Mucosa of descending colon (tissue), 3 donors: ENCODE measurements at regions not wholly inside any gene's neighbourhood (a gene's known extent, or its start where the extent isn't known, plus 50 kb on each side); places are given as distances from the start of the nearest gene placed in this dataset.

Experiments used
- ATAC-seq: fragments of 200-7000 bp; cut with Tn5 transposase; one replicate; pipeline ENCODE4 v1.9.1; 2020; ENCODE audit warnings: mild to moderate bottlenecking, moderate library complexity
- DNase-seq, 3 donors: peaks; one replicate each; pipeline ENCODE4 v3.0.0-alpha.2; 2020
- H3K36me3 ChIP-seq: fragments of 200-600 bp; one replicate; pipeline ENCODE4 v1.8.0; 2021; ENCODE audit warnings: low read depth, mild to moderate bottlenecking
- H3K4me1 ChIP-seq: fragments of 200-600 bp; one replicate; pipeline ENCODE4 v1.8.0; 2021; ENCODE audit warnings: low read depth, mild to moderate bottlenecking
- H3K4me3 ChIP-seq: fragments of 200-600 bp; one replicate; pipeline ENCODE4 v1.8.0; 2021; ENCODE audit warnings: mild to moderate bottlenecking
- H3K9me3 ChIP-seq: fragments of 200-600 bp; one replicate; pipeline ENCODE4 v1.8.0; 2021; ENCODE audit warnings: mild to moderate bottlenecking
- CTCF ChIP-seq: fragments of 200-600 bp; IDR thresholded peaks from one replicate; pipeline ENCODE4 v1.8.0; 2022; ENCODE audit warnings: antibody characterized with exemption, mild to moderate bottlenecking
- intact Hi-C, 2 donors: fragments of 100-400 bp; cut with DNase I in 1 of 2; cut with micrococcal nuclease in 1 of 2; formaldehyde crosslinking; loops; one replicate each; pipeline versions ENCODE4 v1.11.0 to v1.11.1; 2022; cut with DNase I, micrococcal nuclease
- donor health status: DM: no; HTN: no; CAD: no; lungs with moderate emphysema.
- donor health status: DM: no; HTN: no; CAD: no.
- donor health status: DM: no; HTN: yes; CAD: no.

- no peaks in the 10 kb centered on the region for H3K36me3 ChIP-seq
- H3K4me1 ChIP-seq, result no peaks in the 10 kb centered on the region
- TF ChIP-seq CTCF, result no peak
- no peaks in the 10 kb centered on the region for H3K9me3 ChIP-seq
- ATAC-seq (no peak), DNase-seq (no peak)
- intact Hi-C loops, result no loop called here
- no peak overlapping the region for H3K4me3 ChIP-seq
Observed at GRCh38 chr3:98957681-98958080, 56.2 kb upstream of the DCBLD2 start.

- H3K4me3 ChIP-seq, result no peak overlapping the region
- ATAC-seq, result no peak
- H3K4me1 ChIP-seq, result no peaks in the 10 kb centered on the region
- no peak for DNase-seq
- H3K9me3 ChIP-seq, result no peaks in the 10 kb centered on the region
- intact Hi-C loops, result no loop called here
- H3K36me3 ChIP-seq, result no peaks in the 10 kb centered on the region
- no peak for TF ChIP-seq CTCF
Observed at GRCh38 chr3:98956008-98956407, 54.5 kb upstream of the DCBLD2 start.

- no peak for TF ChIP-seq CTCF
- no peak for ATAC-seq
- no peaks in the 10 kb centered on the region for H3K36me3 ChIP-seq
- no peaks in the 10 kb centered on the region for H3K9me3 ChIP-seq
- H3K4me1 ChIP-seq, result no peaks in the 10 kb centered on the region
- no peak for DNase-seq
- no peak overlapping the region for H3K4me3 ChIP-seq
- intact Hi-C loops, result no loop called here
Observed at GRCh38 chr3:98954791-98955604, 53.5 kb upstream of the DCBLD2 start.

GRCh38 chr3:98954242-98954641 lies 52.7 kb upstream of the DCBLD2 start:
- ATAC-seq (no peak), DNase-seq (no peak)
- Histone ChIP-seq H3K4me1 (no peaks in the 10 kb centered on the region), H3K9me3 (no peaks in the 10 kb centered on the region), H3K4me3 (no peak overlapping the region), H3K36me3 (no peaks in the 10 kb centered on the region)
- no peak for TF ChIP-seq CTCF
- intact Hi-C loops, result no loop called here

GRCh38 chr3:98952404-98952803 lies 50.9 kb upstream of the DCBLD2 start:
- Histone ChIP-seq H3K4me3 (no peak overlapping the region), H3K9me3 (no peaks in the 10 kb centered on the region), H3K36me3 (no peaks in the 10 kb centered on the region), H3K4me1 (no peaks in the 10 kb centered on the region)
- DNase-seq (no peak), ATAC-seq (no peak)
- TF ChIP-seq CTCF, result no peak
- intact Hi-C loops, result no loop called here
